MCF 10A (cell line): ENCODE measurements at regions not wholly inside any gene's neighbourhood (a gene's known extent, or its start where the extent isn't known, plus 50 kb on each side); places are given as distances from the start of the nearest gene placed in this dataset.

Source experiments
- BruUV-seq: library from RNA; stranded (reverse); fragments of 400-500 nt; replicated peaks from 2 replicates; lab custom pipeline; 2021; lab: Mats Ljungman, UMichigan
- CTCF ChIA-PET: fragments of 300-600 bp; sonication (Branson Sonifier 250); formaldehyde crosslinking; extraction: SDS; loops from one replicate; lab custom pipeline; 2021; ENCODE audit warnings: antibody characterized with exemption, inconsistent platforms; lab: Yijun Ruan, JAX
- POLR2A ChIA-PET: fragments of 300-600, 350-650 bp; sonication (Branson Sonifier 250); formaldehyde crosslinking; extraction: SDS; loops from one replicate; lab custom pipeline; 2020; ENCODE audit warnings: antibody characterized with exemption, inconsistent platforms; lab: Yijun Ruan, JAX
- DNase-seq: peaks from one replicate; pipeline ENCODE4 v3.0.0-alpha.2; 2018; ENCODE audit not compliant: unreplicated experiment
- H3K27ac Mint-ChIP-seq: one replicate; pipeline ENCODE4 v1.8.0; 2022; ENCODE audit warnings: mild to moderate bottlenecking, low read depth, mixed read lengths; ENCODE audit not compliant: unreplicated experiment
- H3K27me3 Mint-ChIP-seq: one replicate; pipeline ENCODE4 v1.8.0; 2022; ENCODE audit warnings: mixed read lengths; ENCODE audit not compliant: insufficient read depth, unreplicated experiment
- H3K36me3 Mint-ChIP-seq: one replicate; pipeline ENCODE4 v1.8.0; 2022; ENCODE audit warnings: mild to moderate bottlenecking, moderate library complexity, mixed read lengths; ENCODE audit not compliant: insufficient read depth, unreplicated experiment
- H3K4me1 Mint-ChIP-seq: one replicate; pipeline ENCODE4 v1.8.0; 2022; ENCODE audit warnings: mixed read lengths; ENCODE audit not compliant: insufficient read depth, unreplicated experiment
- H3K4me3 Mint-ChIP-seq: one replicate; pipeline ENCODE4 v1.8.0; 2022; ENCODE audit warnings: mild to moderate bottlenecking, moderate library complexity, mixed read lengths; ENCODE audit not compliant: unreplicated experiment
- H3K9me3 Mint-ChIP-seq: one replicate; pipeline ENCODE4 v1.8.0; 2022; ENCODE audit warnings: mixed read lengths; ENCODE audit not compliant: unreplicated experiment
- intact Hi-C: fragments of 100-400 bp; cut with micrococcal nuclease; formaldehyde crosslinking; loops from 2 replicates; pipeline ENCODE4 v1.14.1; 2022
- TF ChIP-seq, protein P1 (sequence below): fragments of 200-600 bp; IDR thresholded peaks from one replicate; pipeline ENCODE4 v1.8.0; 2022; ENCODE audit warnings: antibody characterized with exemption, mild to moderate bottlenecking; ENCODE audit not compliant: unreplicated experiment

DNA sequence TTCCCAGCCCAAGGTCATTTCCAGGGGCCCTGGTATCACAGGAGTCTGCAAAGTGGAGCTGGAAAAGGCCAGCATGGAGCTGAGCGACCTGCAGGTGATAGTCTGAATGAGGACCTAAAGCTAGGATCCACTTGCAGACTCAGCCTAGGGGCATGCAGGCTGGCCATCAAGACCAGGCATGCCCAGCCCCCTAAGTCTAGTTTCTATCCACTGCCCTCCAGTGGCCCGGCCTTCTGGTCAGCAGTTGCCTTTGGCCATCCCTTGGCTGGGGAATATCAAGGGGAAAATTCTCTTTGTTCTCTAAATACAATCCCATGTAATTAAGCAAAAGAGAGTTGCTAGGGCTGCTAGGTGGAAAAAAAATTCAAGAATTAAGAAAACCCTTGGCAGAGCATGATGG is 96.3 kb upstream of the LHX5 start:
- Mint-ChIP-seq H3K27ac (no peak overlapping the region), H3K9me3 (no peaks in the 10 kb centered on the region), H3K4me3 (no peak overlapping the region), H3K27me3 (peaks cover 23% of the 10 kb centered on the region), H3K36me3 (no peaks in the 10 kb centered on the region), H3K4me1 (no peaks in the 10 kb centered on the region)
- TF ChIP-seq, protein P1, sequence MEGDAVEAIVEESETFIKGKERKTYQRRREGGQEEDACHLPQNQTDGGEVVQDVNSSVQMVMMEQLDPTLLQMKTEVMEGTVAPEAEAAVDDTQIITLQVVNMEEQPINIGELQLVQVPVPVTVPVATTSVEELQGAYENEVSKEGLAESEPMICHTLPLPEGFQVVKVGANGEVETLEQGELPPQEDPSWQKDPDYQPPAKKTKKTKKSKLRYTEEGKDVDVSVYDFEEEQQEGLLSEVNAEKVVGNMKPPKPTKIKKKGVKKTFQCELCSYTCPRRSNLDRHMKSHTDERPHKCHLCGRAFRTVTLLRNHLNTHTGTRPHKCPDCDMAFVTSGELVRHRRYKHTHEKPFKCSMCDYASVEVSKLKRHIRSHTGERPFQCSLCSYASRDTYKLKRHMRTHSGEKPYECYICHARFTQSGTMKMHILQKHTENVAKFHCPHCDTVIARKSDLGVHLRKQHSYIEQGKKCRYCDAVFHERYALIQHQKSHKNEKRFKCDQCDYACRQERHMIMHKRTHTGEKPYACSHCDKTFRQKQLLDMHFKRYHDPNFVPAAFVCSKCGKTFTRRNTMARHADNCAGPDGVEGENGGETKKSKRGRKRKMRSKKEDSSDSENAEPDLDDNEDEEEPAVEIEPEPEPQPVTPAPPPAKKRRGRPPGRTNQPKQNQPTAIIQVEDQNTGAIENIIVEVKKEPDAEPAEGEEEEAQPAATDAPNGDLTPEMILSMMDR, result no peak
- DNase-seq, result no peak
- ChIA-PET CTCF (no interaction called here), POLR2A (no interaction called here)
- intact Hi-C loops, result no loop called here
- no TSS peak for BruUV-seq

DNA sequence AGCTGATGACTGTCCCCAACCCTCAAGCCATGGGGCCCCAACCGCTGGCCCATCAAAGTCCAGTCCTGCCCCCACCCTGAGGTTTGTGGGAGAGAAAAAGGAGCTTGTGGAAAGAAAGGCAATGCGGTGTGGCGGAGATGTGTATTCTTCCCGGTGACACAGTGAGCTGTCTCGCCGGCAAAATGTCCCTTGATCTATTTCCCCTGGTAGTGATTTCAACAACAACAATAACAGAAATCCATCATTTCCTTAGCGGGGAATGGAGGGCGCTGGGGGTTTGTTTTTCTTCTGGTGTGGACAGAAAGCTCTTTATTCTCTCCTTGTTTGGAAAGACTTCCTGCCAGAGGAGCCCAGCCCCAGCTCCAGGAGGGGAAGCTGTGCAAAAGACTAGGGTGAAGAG is 93.7 kb upstream of the LHX5 start:
- no peak for DNase-seq
- no peaks in the 10 kb centered on the region for H3K9me3 Mint-ChIP-seq
- TF ChIP-seq, protein P1, result no peak
- ChIA-PET POLR2A (no interaction called here), CTCF (no interaction called here)
- H3K4me1 Mint-ChIP-seq, result no peaks in the 10 kb centered on the region
- BruUV-seq, result no TSS peak
- H3K36me3 Mint-ChIP-seq, result no peaks in the 10 kb centered on the region
- no peak overlapping the region for H3K4me3 Mint-ChIP-seq
- intact Hi-C loops, result no loop called here
- no peak overlapping the region for H3K27ac Mint-ChIP-seq
- peaks cover 27% of the 10 kb centered on the region for H3K27me3 Mint-ChIP-seq

DNA sequence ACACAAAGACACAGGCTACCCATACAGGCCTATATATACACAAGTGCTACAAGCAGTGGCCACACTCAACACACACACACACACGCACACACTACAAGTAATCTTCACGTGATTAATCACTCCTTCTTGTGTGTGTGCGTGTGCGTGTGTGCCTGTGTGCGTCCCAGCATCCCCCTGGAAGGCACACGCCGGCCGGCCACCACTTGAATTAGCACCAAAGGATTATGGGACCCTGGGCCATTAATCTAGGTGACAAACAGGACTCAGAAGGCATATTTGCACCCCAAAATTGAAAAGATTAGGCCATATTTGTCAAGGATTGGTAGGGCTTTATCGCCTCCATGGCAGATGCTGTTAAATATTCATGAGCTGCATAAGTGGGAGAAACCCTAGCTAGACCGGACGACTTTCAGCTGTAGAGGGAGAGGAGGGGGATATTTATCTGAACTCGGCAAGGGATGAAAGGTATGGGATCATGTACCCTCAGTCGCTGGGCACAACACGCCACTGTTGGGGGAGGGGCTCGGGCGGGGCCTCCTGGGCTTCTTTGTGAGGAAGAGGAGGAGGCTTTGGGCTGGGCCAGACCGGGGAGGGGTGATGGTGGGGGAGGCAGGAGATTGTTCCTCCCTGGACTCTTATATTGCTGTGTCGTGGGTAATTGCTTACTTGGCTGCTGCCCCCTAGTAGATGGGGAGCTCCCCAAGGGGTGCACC is 89.6 kb upstream of the LHX5 start:
- Mint-ChIP-seq H3K27ac (no peak overlapping the region), H3K9me3 (no peaks in the 10 kb centered on the region), H3K4me1 (no peaks in the 10 kb centered on the region), H3K27me3 (peaks cover 16% of the 10 kb centered on the region), H3K36me3 (no peaks in the 10 kb centered on the region), H3K4me3 (no peak overlapping the region)
- CTCF ChIA-PET, result no interaction called here
- intact Hi-C loops, result no loop called here
- no TSS peak for BruUV-seq
- TF ChIP-seq, protein P1, result no peak
- no peak for DNase-seq
- POLR2A ChIA-PET, result no interaction called here

DNA sequence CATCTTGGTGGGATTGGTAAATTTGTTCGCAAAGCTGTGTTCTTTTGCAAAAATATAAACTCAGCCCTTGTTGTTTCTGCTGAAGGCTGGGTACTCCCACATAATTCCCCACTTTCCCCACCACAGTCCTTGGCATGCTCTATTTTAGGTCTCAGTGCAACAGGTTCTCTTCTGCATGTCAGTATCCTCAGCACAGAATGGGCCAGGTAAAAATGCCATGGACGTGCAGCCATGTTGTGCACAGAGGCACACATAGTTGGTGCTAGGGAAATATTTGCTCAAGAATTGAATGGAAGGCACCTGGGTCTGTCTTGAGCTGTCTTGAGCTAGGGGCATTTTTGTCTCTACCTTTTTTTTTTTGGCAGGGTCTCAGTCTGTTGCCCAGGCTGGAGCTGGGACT is 87.8 kb upstream of the LHX5 start:
- Mint-ChIP-seq H3K4me1 (no peaks in the 10 kb centered on the region), H3K27me3 (peaks cover 16% of the 10 kb centered on the region), H3K27ac (no peak overlapping the region), H3K4me3 (no peak overlapping the region), H3K36me3 (no peaks in the 10 kb centered on the region), H3K9me3 (no peaks in the 10 kb centered on the region)
- no peak for DNase-seq
- CTCF ChIA-PET, result no interaction called here
- no TSS peak for BruUV-seq
- POLR2A ChIA-PET, result interaction anchor here (0.6 kb wide), 1 partner anchor 381 kb away, joined by 3 read pairs; no protein-coding TSS in a partner anchor
- intact Hi-C loops, result no loop called here
- TF ChIP-seq, protein P1, result no peak
